ENCODE measurements at regions not wholly inside any gene's neighbourhood (a gene's known extent, or its start where the extent isn't known, plus 50 kb on each side); places are given as distances from the start of the nearest gene placed in this dataset.

DNA sequence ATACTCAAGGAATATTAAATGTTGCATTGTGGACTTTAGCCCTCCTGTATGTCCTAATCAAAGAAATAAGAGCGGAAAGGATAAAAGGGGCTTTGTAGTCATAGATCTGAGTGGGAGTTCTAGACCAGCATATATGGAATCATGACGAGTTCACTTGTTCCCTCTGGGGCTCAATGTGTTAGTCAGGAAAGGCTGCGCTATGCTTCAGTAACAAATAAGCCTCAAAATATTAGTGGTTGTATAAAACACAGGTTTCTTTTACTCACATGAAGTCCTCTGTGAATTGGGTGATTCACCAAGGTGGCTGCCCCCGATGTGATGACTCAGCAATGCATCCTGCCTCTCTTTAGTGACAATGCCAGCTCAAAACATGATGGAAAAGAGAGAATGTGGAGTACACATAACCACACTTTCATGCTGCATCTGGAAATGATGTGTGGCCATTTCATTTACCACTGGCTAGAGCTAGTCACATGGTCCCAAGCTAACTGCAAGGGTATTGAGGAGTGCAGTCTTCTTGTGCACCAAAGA is 63.3 kb upstream of the IRX5 start:
- no peak for DNase-seq (ENCODE audit: low spot score in 2 of 2)
- H3K4me1 ChIP-seq: no peaks in the 10 kb centered on the region
- H3K27me3 ChIP-seq: no peaks in the 10 kb centered on the region
- H3K27ac ChIP-seq: no peak overlapping the region
- 79 to 80% methylated on average over 4 of the region's 4 CpGs for WGBS, 2 donors
- peaks cover 0 to 16% (median 0%) of the 10 kb centered on the region in 4 donors for H3K9me3 ChIP-seq
- TF ChIP-seq, protein P1, sequence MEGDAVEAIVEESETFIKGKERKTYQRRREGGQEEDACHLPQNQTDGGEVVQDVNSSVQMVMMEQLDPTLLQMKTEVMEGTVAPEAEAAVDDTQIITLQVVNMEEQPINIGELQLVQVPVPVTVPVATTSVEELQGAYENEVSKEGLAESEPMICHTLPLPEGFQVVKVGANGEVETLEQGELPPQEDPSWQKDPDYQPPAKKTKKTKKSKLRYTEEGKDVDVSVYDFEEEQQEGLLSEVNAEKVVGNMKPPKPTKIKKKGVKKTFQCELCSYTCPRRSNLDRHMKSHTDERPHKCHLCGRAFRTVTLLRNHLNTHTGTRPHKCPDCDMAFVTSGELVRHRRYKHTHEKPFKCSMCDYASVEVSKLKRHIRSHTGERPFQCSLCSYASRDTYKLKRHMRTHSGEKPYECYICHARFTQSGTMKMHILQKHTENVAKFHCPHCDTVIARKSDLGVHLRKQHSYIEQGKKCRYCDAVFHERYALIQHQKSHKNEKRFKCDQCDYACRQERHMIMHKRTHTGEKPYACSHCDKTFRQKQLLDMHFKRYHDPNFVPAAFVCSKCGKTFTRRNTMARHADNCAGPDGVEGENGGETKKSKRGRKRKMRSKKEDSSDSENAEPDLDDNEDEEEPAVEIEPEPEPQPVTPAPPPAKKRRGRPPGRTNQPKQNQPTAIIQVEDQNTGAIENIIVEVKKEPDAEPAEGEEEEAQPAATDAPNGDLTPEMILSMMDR (IDR thresholded peaks at IDR 0.05): no peak
- TF ChIP-seq EP300 (IDR thresholded peaks at IDR 0.05) (no peak), POLR2A (IDR thresholded peaks at IDR 0.05) (no peak)
- H3K4me3 ChIP-seq: no peak overlapping the region
- H3K36me3 ChIP-seq: no peaks in the 10 kb centered on the region

DNA sequence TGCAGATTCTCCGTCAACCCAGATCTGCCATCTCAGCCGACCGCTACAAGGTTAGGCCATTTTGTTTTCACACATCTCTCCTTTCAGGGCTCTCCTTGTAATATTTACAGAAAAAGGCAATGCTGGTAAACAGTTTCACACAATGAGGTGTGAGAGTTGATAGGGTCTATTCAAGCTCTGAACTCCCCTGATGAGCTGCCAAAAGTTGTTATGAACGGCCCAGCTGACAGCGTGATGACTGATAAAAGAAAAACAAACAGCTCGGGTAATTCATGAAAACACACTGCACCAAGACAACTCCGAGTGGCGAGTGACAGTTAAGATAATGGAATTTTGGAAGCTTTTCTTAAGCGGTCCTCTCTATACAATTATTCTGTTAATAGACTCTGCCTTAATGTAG is 68.1 kb upstream of the IRX5 start:
- Histone ChIP-seq H3K27ac (no peak overlapping the region), H3K27me3 (no peaks in the 10 kb centered on the region), H3K9me3 (peaks cover 0 to 10% (median 0%) of the 10 kb centered on the region in 4 donors), H3K36me3 (no peaks in the 10 kb centered on the region), H3K4me1 (no peaks in the 10 kb centered on the region), H3K4me3 (no peak overlapping the region)
- TF ChIP-seq, protein P1 (IDR thresholded peaks at IDR 0.05): no peak
- TF ChIP-seq POLR2A (IDR thresholded peaks at IDR 0.05): no peak
- TF ChIP-seq EP300 (IDR thresholded peaks at IDR 0.05): no peak
- DNase-seq (ENCODE audit: low spot score in 2 of 2): no peak
- whole genome bisulfite sequencing, 2 donors: 59 to 66% methylated on average over 9 of the region's 9 CpGs

DNA sequence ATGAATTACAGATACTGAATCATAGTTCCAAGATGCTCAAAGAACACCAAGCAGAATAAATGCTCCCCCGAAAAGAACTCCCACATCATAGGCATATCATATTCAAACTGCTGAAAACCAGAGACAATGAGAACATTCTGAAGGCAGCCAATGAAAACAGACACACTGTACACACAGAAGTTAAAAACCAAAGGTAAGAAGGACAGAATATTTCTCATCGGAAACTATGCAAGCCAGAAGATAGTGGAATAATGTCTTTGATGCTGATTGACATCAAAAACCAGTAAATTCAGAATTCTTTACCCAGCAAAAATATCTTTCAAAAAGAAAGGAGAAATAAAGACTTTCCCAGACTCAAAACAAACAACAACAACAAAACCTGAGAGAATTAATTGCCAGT is 73.8 kb upstream of the IRX5 start:
- 93 to 95% methylated on average over 2 of the region's 2 CpGs for WGBS, 2 donors
- TF ChIP-seq, protein P1 (IDR thresholded peaks at IDR 0.05): no peak
- TF ChIP-seq POLR2A (IDR thresholded peaks at IDR 0.05) (no peak), EP300 (IDR thresholded peaks at IDR 0.05) (no peak)
- Histone ChIP-seq H3K27ac (no peak overlapping the region), H3K36me3 (no peaks in the 10 kb centered on the region), H3K4me3 (no peak overlapping the region), H3K9me3 (peaks cover 0 to 14% (median 0%) of the 10 kb centered on the region in 4 donors), H3K4me1 (no peaks in the 10 kb centered on the region), H3K27me3 (no peaks in the 10 kb centered on the region)
- no peak for DNase-seq (ENCODE audit: low spot score in 2 of 2)

DNA sequence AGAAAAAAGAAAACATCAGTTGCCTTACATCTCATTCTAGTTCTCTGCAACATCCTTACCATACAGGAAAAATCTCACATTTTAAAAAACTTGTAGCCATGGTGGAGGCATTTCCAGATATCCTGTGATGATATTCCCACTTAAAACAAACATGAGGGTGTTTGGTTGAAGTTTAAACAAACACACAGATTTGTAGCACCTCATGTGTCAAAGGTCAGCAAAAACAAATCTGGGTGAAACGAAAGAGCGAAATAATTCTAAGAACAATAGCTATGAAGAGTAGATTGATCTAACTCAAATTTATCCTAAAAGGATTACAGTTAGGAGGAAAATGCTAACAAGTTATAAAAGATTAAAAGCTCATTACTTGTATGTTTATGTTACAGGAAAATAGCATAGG is 83.1 kb upstream of the IRX5 start:
- H3K27me3 ChIP-seq: no peaks in the 10 kb centered on the region
- H3K4me1 ChIP-seq: no peaks in the 10 kb centered on the region
- no peaks in the 10 kb centered on the region for H3K36me3 ChIP-seq
- no peak overlapping the region for H3K4me3 ChIP-seq
- H3K27ac ChIP-seq: no peak overlapping the region
- DNase-seq (ENCODE audit: low spot score in 2 of 2): no peak
- 50 to 53% methylated on average over 2 of the region's 2 CpGs for WGBS, 2 donors
- peaks cover 0 to 21% (median 2%) of the 10 kb centered on the region in 4 donors for H3K9me3 ChIP-seq
- TF ChIP-seq POLR2A (IDR thresholded peaks at IDR 0.05) (no peak), EP300 (IDR thresholded peaks at IDR 0.05) (no peak)
- TF ChIP-seq, protein P1 (IDR thresholded peaks at IDR 0.05): no peak

DNA sequence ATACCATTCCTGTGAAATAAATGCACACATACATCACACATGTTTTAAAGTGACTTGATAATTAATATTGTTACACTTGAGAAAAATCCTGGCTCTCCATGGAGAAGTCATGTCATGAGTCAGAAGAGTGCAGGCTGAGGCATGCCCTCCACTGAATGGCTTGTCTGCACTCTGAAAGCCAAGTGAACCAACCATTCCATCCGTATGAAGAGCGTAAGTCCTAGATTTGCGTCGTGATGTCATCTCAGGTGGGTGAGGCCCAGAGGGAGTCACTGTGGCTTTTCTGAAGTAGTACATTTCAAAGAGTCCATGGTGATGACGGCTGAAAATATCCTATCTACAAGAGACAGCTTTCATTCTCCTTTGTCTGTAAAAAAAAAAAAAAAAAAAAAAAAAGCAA is 83.5 kb upstream of the IRX5 start:
- DNase-seq (ENCODE audit: low spot score in 2 of 2): no peak
- no peak overlapping the region for H3K4me3 ChIP-seq
- H3K9me3 ChIP-seq: peaks cover 0 to 25% (median 2%) of the 10 kb centered on the region in 4 donors
- H3K36me3 ChIP-seq: no peaks in the 10 kb centered on the region
- 83 to 84% methylated on average over 5 of the region's 5 CpGs for WGBS, 2 donors
- H3K27me3 ChIP-seq: no peaks in the 10 kb centered on the region
- H3K4me1 ChIP-seq: no peaks in the 10 kb centered on the region
- H3K27ac ChIP-seq: no peak overlapping the region
- TF ChIP-seq, protein P1 (IDR thresholded peaks at IDR 0.05): no peak
- no peak for TF ChIP-seq EP300 (IDR thresholded peaks at IDR 0.05)
- no peak for TF ChIP-seq POLR2A (IDR thresholded peaks at IDR 0.05)
